ENCODE measurements at regions not wholly inside any gene's neighbourhood (a gene's known extent, or its start where the extent isn't known, plus 50 kb on each side); places are given as distances from the start of the nearest gene placed in this dataset.

- Histone ChIP-seq H3K27ac (ENCODE audit: control insufficient read depth, insufficient read depth) (no peak overlapping the region), H3K79me2 (ENCODE audit: control insufficient read depth, insufficient read depth, low read length) (no peaks in the 10 kb centered on the region), H3K9ac (ENCODE audit: control insufficient read depth, insufficient read depth, low read length) (no peak overlapping the region), H2AFZ (ENCODE audit: control insufficient read depth, low read depth, low read length) (no peak overlapping the region), H3K36me3 (ENCODE audit: control insufficient read depth in 2 of 2, insufficient read depth in 2 of 2, low read length in 1 of 2) (no peaks in the 10 kb centered on the region), H3K27me3 (replicated peaks in 1 of 2; ENCODE audit: control insufficient read depth in 2 of 2, insufficient read depth in 2 of 2, low read length in 1 of 2) (no peaks in the 10 kb centered on the region; a peak in 1 of 4 replicates), H3K4me2 (ENCODE audit: control insufficient read depth, insufficient read depth) (no peak overlapping the region), H4K20me1 (ENCODE audit: control insufficient read depth, insufficient read depth) (no peaks in the 10 kb centered on the region; the same call in 1 of the 2 replicates), H3K9me3 (replicated peaks; ENCODE audit: control insufficient read depth, insufficient read depth, low read length) (no peaks in the 10 kb centered on the region), H3K4me3 (no peak overlapping the region), H3K4me1 (ENCODE audit: control insufficient read depth, insufficient read depth, low read length) (no peaks in the 10 kb centered on the region)
- ChIA-PET POLR2A (no interaction called here), SMC1A (ENCODE audit: uncharacterized antibody, unreplicated experiment) (interaction anchor here (1.2 to 1.7 kb wide), 3 partner anchors 10 to 50 kb away, joined by 3 to 4 read pairs (median 3); no protein-coding TSS in a partner anchor), CTCF (interaction anchor here (1.2 kb wide), 1 partner anchor 49 kb away, joined by 3 read pairs; no protein-coding TSS in a partner anchor), RAD21 (ENCODE audit: unreplicated experiment) (no interaction called here)
- TF ChIP-seq ATF2 (IDR thresholded peaks at IDR 0.05; ENCODE audit: low read length) (no peak), ZBTB33 (IDR thresholded peaks at IDR 0.05) (no peak), JUNB (IDR thresholded peaks at IDR 0.05) (no peak), SMARCA5 (IDR thresholded peaks at IDR 0.05) (no peak), BACH1 (IDR thresholded peaks at IDR 0.05; ENCODE audit: borderline replicate concordance) (no peak), BRCA1 (IDR thresholded peaks at IDR 0.05; ENCODE audit: low read depth, low read length) (no peak), NBN (IDR thresholded peaks at IDR 0.05) (no peak), CHD2 (IDR thresholded peaks at IDR 0.05; ENCODE audit: borderline replicate concordance, low read depth, low read length) (no peak), SMAD1 (IDR thresholded peaks at IDR 0.05; ENCODE audit: low read depth, partially characterized antibody) (no peak), NFIC (IDR thresholded peaks at IDR 0.05; ENCODE audit: low read depth, low read length) (no peak), MEF2B (IDR thresholded peaks at IDR 0.05; ENCODE audit: partially characterized antibody, poor library complexity, severe bottlenecking) (no peak), CHD4 (IDR thresholded peaks at IDR 0.05) (no peak), USF2 (IDR thresholded peaks at IDR 0.05; ENCODE audit: borderline replicate concordance, low read depth, low read length) (no peak), ZBTB11 (CRISPR knock-in tag; IDR thresholded peaks at IDR 0.05) (no peak), NFXL1 (IDR thresholded peaks at IDR 0.05; ENCODE audit: borderline replicate concordance) (no peak), ZBED1 (IDR thresholded peaks at IDR 0.05; ENCODE audit: borderline replicate concordance) (no peak), YY1 (IDR thresholded peaks at IDR 0.05; ENCODE audit: low read depth, low read length) (no peak), STAT1 (conservative IDR thresholded peaks at IDR 0.05) (no peak), CREM (IDR thresholded peaks at IDR 0.05; ENCODE audit: low read depth) (no peak), SRF (IDR thresholded peaks at IDR 0.05; ENCODE audit: low read depth in 2 of 2, low read length in 2 of 2) (no peak)
- 13% methylated on average over 3 of the region's 3 CpGs for WGBS (ENCODE audit: insufficient coverage, insufficient replicate concordance, low lambda C conversion rate, missing lambda C conversion rate)
- ATAC-seq, result no peak
- no TSS peak for BruUV-seq (replicated peaks)
- in situ Hi-C loops (cut with MboI) (no loop called here), intact Hi-C loops (cut with micrococcal nuclease; ENCODE audit: unreplicated experiment) (no loop called here)
- FAIRE-seq, result no peak
- no peak for DNase-seq (ENCODE audit: low read depth, low spot score)
Observed at GRCh38 chr2:215779912-215780311, 233.4 kb downstream of the MREG start.
